ENCODE measurements at regions not wholly inside any gene's neighbourhood (a gene's known extent, or its start where the extent isn't known, plus 50 kb on each side); places are given as distances from the start of the nearest gene placed in this dataset.

DNA sequence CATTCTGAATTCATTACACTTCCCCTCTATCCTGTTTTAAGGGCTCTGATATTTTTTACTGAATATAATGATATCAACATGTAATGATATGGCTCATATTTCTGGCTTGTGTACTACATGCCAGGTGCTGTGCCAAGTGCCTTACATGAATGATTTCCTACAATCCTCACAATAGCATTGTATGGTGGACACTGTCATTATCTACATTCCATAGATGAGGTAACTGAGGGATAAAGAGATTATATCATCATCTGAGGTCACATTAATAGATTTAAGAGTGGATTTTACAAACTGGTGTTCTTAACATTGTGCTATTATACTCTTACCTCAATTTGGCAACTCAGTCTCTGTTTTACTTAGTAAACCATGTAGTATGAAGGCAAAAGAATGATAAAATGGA lies 502.0 kb downstream of the LIG4 start:
- ATAC-seq (ENCODE audit: insufficient number of reproducible peaks, low FRiP score, low read depth) (no peak), DNase-seq (ENCODE audit: low spot score) (no peak)
- H3K27ac ChIP-seq, result no peak overlapping the region
- TF ChIP-seq, protein P1, sequence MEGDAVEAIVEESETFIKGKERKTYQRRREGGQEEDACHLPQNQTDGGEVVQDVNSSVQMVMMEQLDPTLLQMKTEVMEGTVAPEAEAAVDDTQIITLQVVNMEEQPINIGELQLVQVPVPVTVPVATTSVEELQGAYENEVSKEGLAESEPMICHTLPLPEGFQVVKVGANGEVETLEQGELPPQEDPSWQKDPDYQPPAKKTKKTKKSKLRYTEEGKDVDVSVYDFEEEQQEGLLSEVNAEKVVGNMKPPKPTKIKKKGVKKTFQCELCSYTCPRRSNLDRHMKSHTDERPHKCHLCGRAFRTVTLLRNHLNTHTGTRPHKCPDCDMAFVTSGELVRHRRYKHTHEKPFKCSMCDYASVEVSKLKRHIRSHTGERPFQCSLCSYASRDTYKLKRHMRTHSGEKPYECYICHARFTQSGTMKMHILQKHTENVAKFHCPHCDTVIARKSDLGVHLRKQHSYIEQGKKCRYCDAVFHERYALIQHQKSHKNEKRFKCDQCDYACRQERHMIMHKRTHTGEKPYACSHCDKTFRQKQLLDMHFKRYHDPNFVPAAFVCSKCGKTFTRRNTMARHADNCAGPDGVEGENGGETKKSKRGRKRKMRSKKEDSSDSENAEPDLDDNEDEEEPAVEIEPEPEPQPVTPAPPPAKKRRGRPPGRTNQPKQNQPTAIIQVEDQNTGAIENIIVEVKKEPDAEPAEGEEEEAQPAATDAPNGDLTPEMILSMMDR (IDR thresholded peaks at IDR 0.05), result no peak
- no peaks in the 10 kb centered on the region for H3K27me3 ChIP-seq (replicated peaks; ENCODE audit: insufficient read depth)
- no peaks in the 10 kb centered on the region for H3K9me3 ChIP-seq
- H3K4me1 ChIP-seq (ENCODE audit: control insufficient read depth in 1 of 2, low read depth in 2 of 2), result no peaks in the 10 kb centered on the region
- no peak overlapping the region for H3K4me3 ChIP-seq
- H3K36me3 ChIP-seq, result no peaks in the 10 kb centered on the region

DNA sequence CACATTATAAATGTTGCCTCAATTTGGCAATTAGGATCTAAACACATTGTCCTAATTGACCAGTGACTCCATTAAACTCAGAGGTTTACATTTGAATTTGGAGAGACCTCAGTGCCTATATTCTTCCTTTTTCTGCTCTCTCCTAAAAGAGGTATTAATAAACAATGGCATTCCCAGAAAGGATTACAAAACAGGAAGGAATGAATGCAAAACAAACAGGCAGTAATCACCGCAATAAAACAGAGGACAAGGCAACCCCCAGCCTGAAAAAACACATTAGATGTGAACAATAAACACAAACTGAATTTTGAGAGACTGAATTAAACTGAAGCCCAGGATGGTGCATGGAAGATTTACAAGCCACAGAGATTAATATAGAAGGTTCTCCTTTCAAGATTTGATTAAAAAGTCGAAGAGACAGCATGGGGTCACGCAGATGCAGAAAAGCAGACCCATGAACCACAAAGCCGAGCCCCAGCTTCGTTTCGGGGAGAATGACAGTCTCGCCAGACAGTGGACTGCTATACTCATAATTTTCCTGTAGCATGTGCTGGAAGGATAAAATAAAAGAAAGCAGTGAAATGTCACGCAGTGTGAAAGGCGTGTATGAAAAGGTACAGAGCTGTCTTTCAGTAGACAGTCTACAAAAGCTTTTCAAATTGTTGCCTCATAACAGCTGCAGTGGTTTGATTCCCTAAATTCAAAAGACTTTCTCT lies 503.0 kb downstream of the LIG4 start:
- H3K9me3 ChIP-seq, result no peaks in the 10 kb centered on the region
- no peaks in the 10 kb centered on the region for H3K27me3 ChIP-seq (replicated peaks; ENCODE audit: insufficient read depth)
- ATAC-seq (ENCODE audit: insufficient number of reproducible peaks, low FRiP score, low read depth) (no peak), DNase-seq (ENCODE audit: low spot score) (no peak)
- TF ChIP-seq, protein P1 (IDR thresholded peaks at IDR 0.05), result no peak
- H3K27ac ChIP-seq, result no peak overlapping the region
- H3K4me1 ChIP-seq (ENCODE audit: control insufficient read depth in 1 of 2, low read depth in 2 of 2), result no peaks in the 10 kb centered on the region
- H3K4me3 ChIP-seq, result no peak overlapping the region
- H3K36me3 ChIP-seq, result no peaks in the 10 kb centered on the region

DNA sequence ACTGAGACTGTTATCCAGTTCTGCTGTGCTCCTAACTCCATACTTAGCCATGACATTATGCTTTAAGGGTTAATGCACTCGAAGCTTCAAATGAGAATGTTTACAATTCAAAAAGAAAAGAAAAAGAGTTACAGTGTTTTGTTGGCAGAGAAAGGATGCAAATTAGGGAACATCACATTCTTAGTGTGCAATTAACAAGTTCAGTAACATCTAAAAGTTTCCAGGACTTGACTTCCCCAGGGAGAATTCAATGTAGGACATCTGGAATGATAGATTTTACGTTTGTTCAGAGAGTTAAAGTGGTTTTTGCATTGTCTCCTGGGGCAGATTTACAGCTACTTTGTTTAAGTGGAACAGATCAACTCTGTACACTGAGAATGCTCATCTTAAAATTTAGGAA lies 525.2 kb downstream of the LIG4 start:
- ATAC-seq (ENCODE audit: insufficient number of reproducible peaks, low FRiP score, low read depth) (no peak), DNase-seq (ENCODE audit: low spot score) (no peak)
- no peaks in the 10 kb centered on the region for H3K27me3 ChIP-seq (replicated peaks; ENCODE audit: insufficient read depth)
- TF ChIP-seq, protein P1 (IDR thresholded peaks at IDR 0.05), result no peak
- H3K4me3 ChIP-seq, result no peak overlapping the region
- no peaks in the 10 kb centered on the region for H3K9me3 ChIP-seq
- no peaks in the 10 kb centered on the region for H3K4me1 ChIP-seq (ENCODE audit: control insufficient read depth in 1 of 2, low read depth in 2 of 2)
- H3K36me3 ChIP-seq, result no peaks in the 10 kb centered on the region
- no peak overlapping the region for H3K27ac ChIP-seq

DNA sequence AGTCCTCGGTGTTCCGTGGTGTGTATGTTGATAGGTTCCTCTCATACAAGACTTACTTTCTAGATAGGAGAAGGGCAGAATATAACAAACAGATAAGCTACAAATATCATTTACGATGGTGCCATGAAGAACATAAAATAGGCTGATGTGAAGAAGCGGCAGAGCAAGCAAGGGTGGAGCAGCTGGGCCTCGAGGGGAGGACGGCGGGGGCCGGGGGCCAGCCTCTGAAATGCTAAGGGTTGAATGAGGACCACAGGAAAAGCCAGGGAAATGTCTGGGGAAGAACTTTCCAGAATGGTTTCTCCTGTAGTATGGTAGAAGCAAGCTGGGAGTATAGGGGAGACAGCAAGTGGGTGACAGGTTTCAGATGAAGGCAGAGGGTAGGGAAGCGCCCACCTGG lies 529.5 kb downstream of the LIG4 start:
- Histone ChIP-seq H3K4me1 (ENCODE audit: control insufficient read depth in 1 of 2, low read depth in 2 of 2) (no peaks in the 10 kb centered on the region), H3K4me3 (no peak overlapping the region), H3K27ac (no peak overlapping the region), H3K36me3 (no peaks in the 10 kb centered on the region), H3K27me3 (replicated peaks; ENCODE audit: insufficient read depth) (no peaks in the 10 kb centered on the region), H3K9me3 (no peaks in the 10 kb centered on the region)
- TF ChIP-seq, protein P1 (IDR thresholded peaks at IDR 0.05), result no peak
- DNase-seq (ENCODE audit: low spot score) (no peak), ATAC-seq (ENCODE audit: insufficient number of reproducible peaks, low FRiP score, low read depth) (no peak)

DNA sequence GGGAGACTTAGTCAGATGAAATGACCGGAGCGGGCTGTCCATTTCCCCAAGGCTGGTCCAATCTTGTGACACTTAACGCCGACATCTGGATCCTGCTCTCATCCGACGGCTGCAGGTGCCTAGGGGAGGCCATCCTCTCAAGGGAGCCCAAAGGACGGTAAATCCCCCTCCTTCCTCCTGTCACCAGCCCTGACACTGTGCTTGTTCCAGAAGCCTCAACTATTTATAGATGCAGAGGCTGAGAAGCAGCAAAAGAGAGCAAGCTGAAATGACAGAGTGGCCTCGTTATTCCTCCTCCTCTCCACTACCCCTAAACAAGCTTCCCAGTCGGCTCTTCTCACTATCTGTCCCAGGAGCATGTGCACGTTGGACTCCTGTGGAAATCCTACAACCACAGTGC lies 533.7 kb downstream of the LIG4 start:
- no peaks in the 10 kb centered on the region for H3K9me3 ChIP-seq
- TF ChIP-seq, protein P1 (IDR thresholded peaks at IDR 0.05), result no peak
- DNase-seq (ENCODE audit: low spot score), result no peak
- no peaks in the 10 kb centered on the region for H3K4me1 ChIP-seq (ENCODE audit: control insufficient read depth in 1 of 2, low read depth in 2 of 2)
- no peak overlapping the region for H3K4me3 ChIP-seq
- no peak for ATAC-seq (ENCODE audit: insufficient number of reproducible peaks, low FRiP score, low read depth)
- H3K27ac ChIP-seq, result no peak overlapping the region
- H3K36me3 ChIP-seq, result no peaks in the 10 kb centered on the region
- H3K27me3 ChIP-seq (replicated peaks; ENCODE audit: insufficient read depth), result no peaks in the 10 kb centered on the region
